ENCODE measurements at regions not wholly inside any gene's neighbourhood (a gene's known extent, or its start where the extent isn't known, plus 50 kb on each side); places are given as distances from the start of the nearest gene placed in this dataset.

DNA sequence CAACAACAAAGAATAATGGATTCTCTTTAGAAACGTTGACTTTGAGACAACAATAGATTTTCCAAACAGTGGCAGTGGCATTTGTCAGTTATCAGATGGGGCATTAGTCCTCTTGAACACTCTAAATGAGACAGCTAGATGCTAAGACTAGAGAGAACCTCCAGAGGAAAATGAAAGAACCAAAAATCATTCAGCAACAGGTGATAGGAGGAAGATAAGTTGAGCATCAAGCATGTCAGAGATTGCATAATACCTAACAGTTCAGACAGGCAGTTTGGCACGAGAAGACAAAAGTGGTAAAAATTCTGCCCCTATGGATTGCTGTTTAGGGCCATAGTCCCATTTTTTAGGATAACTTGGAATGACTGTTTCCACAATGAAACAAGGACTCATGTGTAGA, 67.9 kb upstream of the NOL4 start (continued):
- TF ChIP-seq ZNF138 (tag by site-specific recombination; IDR thresholded peaks at IDR 0.05; ENCODE audit: borderline replicate concordance) (no peak), BCL11A (tag by site-specific recombination; IDR thresholded peaks at IDR 0.05; ENCODE audit: low read depth) (no peak), ZNF701 (tag by site-specific recombination; IDR thresholded peaks at IDR 0.05) (no peak), ZFP37 (tag by site-specific recombination; IDR thresholded peaks at IDR 0.05) (no peak), ZNF48 (tag by site-specific recombination; IDR thresholded peaks at IDR 0.05) (no peak), ZNF366 (tag by site-specific recombination; conservative IDR thresholded peaks at IDR 0.05) (no peak), SCRT2 (tag by site-specific recombination; IDR thresholded peaks at IDR 0.05) (peak; percentile 57), ZNF16 (tag by site-specific recombination; IDR thresholded peaks at IDR 0.05; ENCODE audit: low read depth) (no peak), TRIM28 (IDR thresholded peaks at IDR 0.05; ENCODE audit: borderline replicate concordance, low read length) (no peak)
- TF ChIP-seq, protein P1, sequence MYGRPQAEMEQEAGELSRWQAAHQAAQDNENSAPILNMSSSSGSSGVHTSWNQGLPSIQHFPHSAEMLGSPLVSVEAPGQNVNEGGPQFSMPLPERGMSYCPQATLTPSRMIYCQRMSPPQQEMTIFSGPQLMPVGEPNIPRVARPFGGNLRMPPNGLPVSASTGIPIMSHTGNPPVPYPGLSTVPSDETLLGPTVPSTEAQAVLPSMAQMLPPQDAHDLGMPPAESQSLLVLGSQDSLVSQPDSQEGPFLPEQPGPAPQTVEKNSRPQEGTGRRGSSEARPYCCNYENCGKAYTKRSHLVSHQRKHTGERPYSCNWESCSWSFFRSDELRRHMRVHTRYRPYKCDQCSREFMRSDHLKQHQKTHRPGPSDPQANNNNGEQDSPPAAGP (tag by site-specific recombination; IDR thresholded peaks at IDR 0.05) = no peak

DNA sequence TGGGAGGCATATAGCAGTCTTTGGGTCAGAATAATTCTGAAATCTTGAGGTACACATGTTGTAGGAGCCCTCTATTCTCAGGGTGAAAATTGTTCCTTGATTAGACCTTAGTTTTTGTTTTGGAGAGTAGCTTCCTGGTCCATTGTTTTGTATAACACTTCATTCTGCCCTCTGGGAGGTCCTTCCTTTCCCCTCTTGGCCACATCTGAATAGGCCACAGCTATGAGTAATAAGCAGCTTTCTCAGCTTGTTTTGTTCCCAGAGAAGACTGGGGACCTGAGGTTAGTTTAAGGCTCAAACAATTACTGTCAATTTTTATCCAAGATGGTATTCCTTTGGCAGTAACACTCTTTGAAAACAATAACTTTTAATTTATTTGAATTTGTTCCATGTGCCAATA, 72.6 kb upstream of the NOL4 start:
- H3K36me3 ChIP-seq (ENCODE audit: control insufficient read depth in 2 of 2, insufficient read depth in 1 of 2, low read length in 2 of 2) = no peaks in the 10 kb centered on the region
- H3K9me3 ChIP-seq (ENCODE audit: control insufficient read depth, insufficient read depth, low read depth, low read length) = no peaks in the 10 kb centered on the region
- ChIA-PET CTCF (interaction anchor here (0.7 kb wide), 1 partner anchor 11 kb away, joined by 3 read pairs; no protein-coding TSS in a partner anchor), POLR2A (no interaction called here)
- no peak for TF ChIP-seq ZNF544 (tag by site-specific recombination; IDR thresholded peaks at IDR 0.05)
- no peak overlapping the region for H3K4me3 ChIP-seq (ENCODE audit: low read depth, low read length)
- H3K4me1 ChIP-seq (ENCODE audit: control insufficient read depth, insufficient read depth, low read length) = no peaks in the 10 kb centered on the region
- H3K27ac ChIP-seq (ENCODE audit: extremely low read depth, low read depth, low read length) = no peak overlapping the region

DNA sequence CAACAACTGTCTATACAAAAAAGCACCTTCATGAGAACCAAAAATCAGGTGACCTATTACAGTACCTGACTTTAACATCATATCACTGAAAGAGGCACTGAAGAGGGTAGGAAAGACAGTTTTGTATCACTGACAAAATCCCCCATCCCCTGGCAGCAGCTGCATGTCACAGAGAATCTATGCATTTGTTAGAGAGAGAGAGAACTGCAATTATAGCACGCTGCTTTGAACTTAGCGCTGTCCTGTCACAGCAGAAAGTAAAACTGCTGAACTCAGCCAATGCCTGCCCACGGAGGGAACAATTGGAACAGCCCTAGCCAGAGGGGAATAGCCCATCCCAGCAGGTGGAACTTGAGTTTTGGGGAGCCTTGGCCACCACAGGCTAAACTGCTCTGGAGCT, 75.1 kb upstream of the NOL4 start:
- POLR2A ChIA-PET = no interaction called here
- TF ChIP-seq ZNF292 (tag by site-specific recombination; IDR thresholded peaks at IDR 0.05; ENCODE audit: borderline replicate concordance, low read depth) (no peak), REPIN1 (tag by site-specific recombination; IDR thresholded peaks at IDR 0.05; ENCODE audit: low read depth) (no peak), ZNF24 (tag by site-specific recombination; IDR thresholded peaks at IDR 0.05) (no peak), ZNF311 (tag by site-specific recombination; IDR thresholded peaks at IDR 0.05; ENCODE audit: borderline replicate concordance) (no peak), ZNF155 (tag by site-specific recombination; IDR thresholded peaks at IDR 0.05) (no peak), ZNF473 (tag by site-specific recombination; IDR thresholded peaks at IDR 0.05) (no peak)
- TF ChIP-seq, protein P2, sequence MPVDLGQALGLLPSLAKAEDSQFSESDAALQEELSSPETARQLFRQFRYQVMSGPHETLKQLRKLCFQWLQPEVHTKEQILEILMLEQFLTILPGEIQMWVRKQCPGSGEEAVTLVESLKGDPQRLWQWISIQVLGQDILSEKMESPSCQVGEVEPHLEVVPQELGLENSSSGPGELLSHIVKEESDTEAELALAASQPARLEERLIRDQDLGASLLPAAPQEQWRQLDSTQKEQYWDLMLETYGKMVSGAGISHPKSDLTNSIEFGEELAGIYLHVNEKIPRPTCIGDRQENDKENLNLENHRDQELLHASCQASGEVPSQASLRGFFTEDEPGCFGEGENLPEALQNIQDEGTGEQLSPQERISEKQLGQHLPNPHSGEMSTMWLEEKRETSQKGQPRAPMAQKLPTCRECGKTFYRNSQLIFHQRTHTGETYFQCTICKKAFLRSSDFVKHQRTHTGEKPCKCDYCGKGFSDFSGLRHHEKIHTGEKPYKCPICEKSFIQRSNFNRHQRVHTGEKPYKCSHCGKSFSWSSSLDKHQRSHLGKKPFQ (tag by site-specific recombination; IDR thresholded peaks at IDR 0.05) = no peak
- TF ChIP-seq, protein P3, sequence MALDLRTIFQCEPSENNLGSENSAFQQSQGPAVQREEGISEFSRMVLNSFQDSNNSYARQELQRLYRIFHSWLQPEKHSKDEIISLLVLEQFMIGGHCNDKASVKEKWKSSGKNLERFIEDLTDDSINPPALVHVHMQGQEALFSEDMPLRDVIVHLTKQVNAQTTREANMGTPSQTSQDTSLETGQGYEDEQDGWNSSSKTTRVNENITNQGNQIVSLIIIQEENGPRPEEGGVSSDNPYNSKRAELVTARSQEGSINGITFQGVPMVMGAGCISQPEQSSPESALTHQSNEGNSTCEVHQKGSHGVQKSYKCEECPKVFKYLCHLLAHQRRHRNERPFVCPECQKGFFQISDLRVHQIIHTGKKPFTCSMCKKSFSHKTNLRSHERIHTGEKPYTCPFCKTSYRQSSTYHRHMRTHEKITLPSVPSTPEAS (tag by site-specific recombination; IDR thresholded peaks at IDR 0.05) = no peak
- Histone ChIP-seq H3K4me1 (ENCODE audit: control insufficient read depth, insufficient read depth, low read length) (no peaks in the 10 kb centered on the region), H3K27ac (ENCODE audit: extremely low read depth, low read depth, low read length) (no peak overlapping the region), H3K36me3 (ENCODE audit: control insufficient read depth in 2 of 2, insufficient read depth in 1 of 2, low read length in 2 of 2) (no peaks in the 10 kb centered on the region), H3K4me3 (ENCODE audit: low read depth, low read length) (no peak overlapping the region), H3K9me3 (ENCODE audit: control insufficient read depth, insufficient read depth, low read depth, low read length) (no peaks in the 10 kb centered on the region)
- CTCF ChIA-PET = no interaction called here

Data from HEK293 (cell line).